Activated B cell treated with CpG ODN at 0.5 μM for 24 hours (primary cell): ENCODE measurements at regions not wholly inside any gene's neighbourhood (a gene's known extent, or its start where the extent isn't known, plus 50 kb on each side); places are given as distances from the start of the nearest gene placed in this dataset.

Experiments
- ATAC-seq: fragments of 200-7000 bp; cut with Tn5 transposase; one replicate; pipeline ENCODE4 v1.10.0; 2021; ENCODE audit warnings: low read depth, mild to moderate bottlenecking, moderate library complexity
- CTCF ChIA-PET: fragments of 350-600 bp; sonication (Branson Sonifier 250); formaldehyde crosslinking; loops from one replicate; lab custom pipeline; 2021; ENCODE audit warnings: antibody characterized with exemption; lab: Charles Lee
- POLR2A ChIA-PET: fragments of 350-600 bp; sonication (Branson Sonifier 250); formaldehyde crosslinking; loops from one replicate; lab custom pipeline; 2021; ENCODE audit warnings: antibody characterized with exemption; lab: Charles Lee
- DNase-seq: peaks from one replicate; pipeline ENCODE4 v3.0.0; 2022
- H3K27ac Mint-ChIP-seq: one replicate; pipeline ENCODE4 v1.8.0; 2020; ENCODE audit warnings: mixed read lengths
- H3K27me3 Mint-ChIP-seq: one replicate; pipeline ENCODE4 v1.8.0; 2021; ENCODE audit warnings: mixed read lengths
- H3K36me3 Mint-ChIP-seq: one replicate; pipeline ENCODE4 v1.8.0; 2021; ENCODE audit warnings: low read depth, mixed read lengths
- H3K4me1 Mint-ChIP-seq: one replicate; pipeline ENCODE4 v1.8.0; 2021; ENCODE audit warnings: mixed read lengths
- H3K4me3 Mint-ChIP-seq: one replicate; pipeline ENCODE4 v1.8.0; 2020; ENCODE audit warnings: mild to moderate bottlenecking, mixed read lengths
- H3K9me3 Mint-ChIP-seq: one replicate; pipeline ENCODE4 v1.8.0; 2020; ENCODE audit warnings: mixed read lengths
- CTCF ChIP-seq: fragments of 200-600 bp; IDR thresholded peaks from one replicate; pipeline ENCODE4 v1.8.0; 2022; ENCODE audit warnings: antibody characterized with exemption, mild to moderate bottlenecking
- intact Hi-C: fragments of 100-400 bp; cut with micrococcal nuclease; formaldehyde crosslinking; loops from one replicate; pipeline ENCODE4 v1.15.1; 2024

DNA sequence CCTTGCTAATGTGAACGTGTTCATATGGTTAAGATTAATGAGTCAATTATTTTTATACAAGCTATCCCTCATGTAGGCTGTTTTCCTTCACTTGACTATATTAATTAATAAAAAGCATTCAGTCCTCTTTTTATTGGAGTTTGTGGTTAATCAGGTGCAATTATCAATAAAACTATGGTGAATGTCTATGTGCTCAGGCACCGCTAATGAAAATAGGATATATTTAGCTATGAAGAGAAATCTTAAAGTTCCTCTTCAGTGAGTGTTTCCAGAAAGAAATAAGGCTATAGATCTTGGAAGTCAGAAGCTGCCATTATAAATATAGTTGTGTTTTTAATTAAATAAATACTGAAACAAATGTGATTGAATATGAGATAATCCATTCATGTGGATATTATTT lies 422.1 kb downstream of the DMAC1 start:
- no peak for TF ChIP-seq CTCF
- intact Hi-C loops: no loop called here
- Mint-ChIP-seq H3K4me1 (no peaks in the 10 kb centered on the region), H3K36me3 (no peaks in the 10 kb centered on the region), H3K27ac (no peak overlapping the region), H3K27me3 (peaks cover 2% of the 10 kb centered on the region), H3K9me3 (no peaks in the 10 kb centered on the region), H3K4me3 (no peak overlapping the region)
- DNase-seq: no peak
- CTCF ChIA-PET: no interaction called here
- no peak for ATAC-seq
- POLR2A ChIA-PET: no interaction called here

DNA sequence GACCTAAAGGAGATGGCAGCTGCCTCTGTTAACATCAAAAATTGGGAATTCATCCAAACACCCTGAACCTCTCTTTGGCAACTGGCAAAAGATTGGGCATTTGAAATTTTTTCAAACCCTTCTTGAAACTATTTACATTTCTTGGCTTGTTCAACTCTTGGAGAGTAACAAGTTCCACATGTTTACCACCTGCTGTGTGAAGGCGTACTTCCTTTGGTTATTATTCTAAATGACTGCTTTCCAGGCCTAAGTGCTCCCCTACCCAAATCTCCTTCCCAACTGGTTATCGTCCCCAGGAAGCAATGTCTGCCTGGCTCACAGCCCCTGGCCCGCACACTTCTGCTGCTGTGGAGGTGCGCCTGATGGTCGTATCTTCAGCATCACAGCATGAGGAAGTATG lies 422.7 kb downstream of the DMAC1 start:
- DNase-seq: no peak
- H3K4me1 Mint-ChIP-seq: no peaks in the 10 kb centered on the region
- H3K27ac Mint-ChIP-seq: no peak overlapping the region
- no peak for ATAC-seq
- no peak for TF ChIP-seq CTCF
- H3K9me3 Mint-ChIP-seq: no peaks in the 10 kb centered on the region
- H3K4me3 Mint-ChIP-seq: no peak overlapping the region
- intact Hi-C loops: no loop called here
- no peaks in the 10 kb centered on the region for H3K36me3 Mint-ChIP-seq
- ChIA-PET POLR2A (no interaction called here), CTCF (no interaction called here)
- H3K27me3 Mint-ChIP-seq: peaks cover 2% of the 10 kb centered on the region

GRCh38 chr9:7376213-7376612 lies 423.4 kb downstream of the DMAC1 start:
- H3K4me1 Mint-ChIP-seq: no peaks in the 10 kb centered on the region
- H3K4me3 Mint-ChIP-seq: no peak overlapping the region
- intact Hi-C loops: no loop called here
- no peaks in the 10 kb centered on the region for H3K36me3 Mint-ChIP-seq
- ChIA-PET POLR2A (no interaction called here), CTCF (no interaction called here)
- no peak for ATAC-seq
- H3K9me3 Mint-ChIP-seq: no peaks in the 10 kb centered on the region
- H3K27ac Mint-ChIP-seq: no peak overlapping the region
- peaks cover 2% of the 10 kb centered on the region for H3K27me3 Mint-ChIP-seq
- no peak for TF ChIP-seq CTCF
- DNase-seq: no peak

GRCh38 chr9:7375013-7375511 lies 424.5 kb downstream of the DMAC1 start:
- no peaks in the 10 kb centered on the region for H3K9me3 Mint-ChIP-seq
- peaks cover 2% of the 10 kb centered on the region for H3K27me3 Mint-ChIP-seq
- TF ChIP-seq CTCF: no peak
- H3K4me1 Mint-ChIP-seq: no peaks in the 10 kb centered on the region
- POLR2A ChIA-PET: no interaction called here
- ATAC-seq (no peak), DNase-seq (no peak)
- no peak overlapping the region for H3K27ac Mint-ChIP-seq
- CTCF ChIA-PET: no interaction called here
- no peaks in the 10 kb centered on the region for H3K36me3 Mint-ChIP-seq
- intact Hi-C loops: no loop called here
- no peak overlapping the region for H3K4me3 Mint-ChIP-seq

GRCh38 chr9:7370988-7371387 lies 428.6 kb downstream of the DMAC1 start:
- ChIA-PET CTCF (no interaction called here), POLR2A (no interaction called here)
- no peak overlapping the region for H3K4me3 Mint-ChIP-seq
- no peaks in the 10 kb centered on the region for H3K4me1 Mint-ChIP-seq
- ATAC-seq (no peak), DNase-seq (no peak)
- no peak overlapping the region for H3K27ac Mint-ChIP-seq
- H3K36me3 Mint-ChIP-seq: no peaks in the 10 kb centered on the region
- no peaks in the 10 kb centered on the region for H3K9me3 Mint-ChIP-seq
- TF ChIP-seq CTCF: no peak
- intact Hi-C loops: no loop called here
- no peaks in the 10 kb centered on the region for H3K27me3 Mint-ChIP-seq
